PFSK-1 (cell line): ENCODE measurements at regions not wholly inside any gene's neighbourhood (a gene's known extent, or its start where the extent isn't known, plus 50 kb on each side); places are given as distances from the start of the nearest gene placed in this dataset.

Source experiments
- POLR2AphosphoS5 ChIP-seq: IDR thresholded peaks from 2 replicates; pipeline ENCODE4 v1.6.1; 2012; ENCODE audit warnings: low read depth, mild to moderate bottlenecking, control low read depth, low read length, moderate library complexity
- REST ChIP-seq, 2 experiments: IDR thresholded peaks; 2 replicates each; pipeline versions ENCODE4 v1.6.1 to v1.8.0; 2011 to 2012; ENCODE audit warnings: low read depth in 2 of 2, low read length in 2 of 2, control low read depth in 1 of 2, inconsistent platforms in 1 of 2, mild to moderate bottlenecking in 1 of 2, moderate library complexity in 1 of 2; ENCODE audit not compliant: insufficient read depth in 1 of 2

- TF ChIP-seq POLR2AphosphoS5: no peak
- no peak for TF ChIP-seq REST (IDR thresholded peaks at IDR 0.05; ENCODE audit: insufficient read depth in 1 of 2, low read depth in 2 of 2, low read length in 2 of 2)
Observed at GRCh38 chr22:22703715-22704114, 59.3 kb downstream of the GGTLC2 start.
